ENCODE measurements at regions not wholly inside any gene's neighbourhood (a gene's known extent, or its start where the extent isn't known, plus 50 kb on each side); places are given as distances from the start of the nearest gene placed in this dataset.

- TF ChIP-seq EZH2 (IDR thresholded peaks at IDR 0.05) (no peak), POLR2AphosphoS5 (IDR thresholded peaks at IDR 0.05; ENCODE audit: borderline replicate concordance, low read depth, low read length) (no peak)
These were observed 51.4 kb upstream of the XIST start for GRCh38 chrX:73903941-73904340.

Data from SK-N-MC (cell line).